ENCODE measurements at regions not wholly inside any gene's neighbourhood (a gene's known extent, or its start where the extent isn't known, plus 50 kb on each side); places are given as distances from the start of the nearest gene placed in this dataset.

DNA sequence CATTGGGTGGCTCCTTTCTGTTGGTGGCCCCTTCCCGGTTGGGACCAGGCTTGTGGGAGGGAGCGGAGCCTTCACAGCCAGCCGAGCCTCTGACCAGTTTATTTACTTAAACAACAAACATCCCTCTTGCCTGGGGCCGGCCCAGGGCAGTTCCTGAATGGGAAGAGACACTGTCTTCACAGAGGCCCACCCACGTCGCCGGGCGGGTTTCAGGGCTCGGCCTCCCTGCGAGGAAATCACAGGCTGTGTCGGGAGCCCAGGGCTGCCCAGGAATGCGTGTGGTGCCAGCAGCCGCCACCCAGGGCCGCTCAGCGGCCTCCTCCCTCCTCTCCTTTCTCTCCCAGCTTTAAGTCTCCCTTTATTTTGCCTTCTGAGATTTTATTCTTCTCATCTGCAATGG lies 132.5 kb downstream of the HSD17B3 start:
- H3K79me2 ChIP-seq (ENCODE audit: control insufficient read depth, insufficient read depth, low read length) = no peaks in the 10 kb centered on the region
- H3K4me1 ChIP-seq (ENCODE audit: control insufficient read depth, extremely low read depth, insufficient read depth, low read length) = no peaks in the 10 kb centered on the region
- H3K9me1 ChIP-seq (ENCODE audit: control insufficient read depth, extremely low read depth, insufficient read depth, low read length) = no peaks in the 10 kb centered on the region
- H3K4me2 ChIP-seq (ENCODE audit: control insufficient read depth, extremely low read depth, insufficient read depth, low read depth, low read length) = no peak overlapping the region
- DNase-seq (ENCODE audit: low read depth, low spot score) (no peak), FAIRE-seq (no peak)
- H3K27ac ChIP-seq (ENCODE audit: control insufficient read depth, insufficient read depth, low read length) = no peak overlapping the region
- TF ChIP-seq EZH2 (IDR thresholded peaks at IDR 0.05; ENCODE audit: low read length) = no peak
- TF ChIP-seq, protein P1, sequence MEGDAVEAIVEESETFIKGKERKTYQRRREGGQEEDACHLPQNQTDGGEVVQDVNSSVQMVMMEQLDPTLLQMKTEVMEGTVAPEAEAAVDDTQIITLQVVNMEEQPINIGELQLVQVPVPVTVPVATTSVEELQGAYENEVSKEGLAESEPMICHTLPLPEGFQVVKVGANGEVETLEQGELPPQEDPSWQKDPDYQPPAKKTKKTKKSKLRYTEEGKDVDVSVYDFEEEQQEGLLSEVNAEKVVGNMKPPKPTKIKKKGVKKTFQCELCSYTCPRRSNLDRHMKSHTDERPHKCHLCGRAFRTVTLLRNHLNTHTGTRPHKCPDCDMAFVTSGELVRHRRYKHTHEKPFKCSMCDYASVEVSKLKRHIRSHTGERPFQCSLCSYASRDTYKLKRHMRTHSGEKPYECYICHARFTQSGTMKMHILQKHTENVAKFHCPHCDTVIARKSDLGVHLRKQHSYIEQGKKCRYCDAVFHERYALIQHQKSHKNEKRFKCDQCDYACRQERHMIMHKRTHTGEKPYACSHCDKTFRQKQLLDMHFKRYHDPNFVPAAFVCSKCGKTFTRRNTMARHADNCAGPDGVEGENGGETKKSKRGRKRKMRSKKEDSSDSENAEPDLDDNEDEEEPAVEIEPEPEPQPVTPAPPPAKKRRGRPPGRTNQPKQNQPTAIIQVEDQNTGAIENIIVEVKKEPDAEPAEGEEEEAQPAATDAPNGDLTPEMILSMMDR (optimal IDR thresholded peaks at IDR 0.05 in 1 of 3, IDR thresholded peaks at IDR 0.05 in 1 of 3, conservative IDR thresholded peaks at IDR 0.05 in 1 of 3; ENCODE audit: extremely low read depth in 1 of 3, insufficient read depth in 2 of 3, low read length in 3 of 3) = no peak
- H3K9me3 ChIP-seq (ENCODE audit: control insufficient read depth, low read depth, low read length) = no peaks in the 10 kb centered on the region
- no peak overlapping the region for H3K4me3 ChIP-seq (ENCODE audit: control insufficient read depth in 2 of 3, extremely low read depth in 1 of 3, insufficient read depth in 2 of 3, low read depth in 1 of 3, low read length in 3 of 3)
- no peak overlapping the region for H3K9ac ChIP-seq (ENCODE audit: control insufficient read depth, extremely low read depth, insufficient read depth, low read length)
- H3K27me3 ChIP-seq (ENCODE audit: control insufficient read depth, extremely low read depth, insufficient read depth, low read length) = peaks cover 11% of the 10 kb centered on the region
- dilution Hi-C loops (cut with MboI; ENCODE audit: extremely low pct_ligation_motif_present, low sequenced_read_pairs) = no loop called here
- H3K36me3 ChIP-seq (ENCODE audit: control insufficient read depth in 2 of 2, extremely low read depth in 1 of 2, insufficient read depth in 2 of 2, low read length in 2 of 2) = no peaks in the 10 kb centered on the region
- no peaks in the 10 kb centered on the region for H4K20me1 ChIP-seq (ENCODE audit: control insufficient read depth, extremely low read depth, insufficient read depth, low read length)
- no peak overlapping the region for H2AFZ ChIP-seq (ENCODE audit: control insufficient read depth, low read length)

DNA sequence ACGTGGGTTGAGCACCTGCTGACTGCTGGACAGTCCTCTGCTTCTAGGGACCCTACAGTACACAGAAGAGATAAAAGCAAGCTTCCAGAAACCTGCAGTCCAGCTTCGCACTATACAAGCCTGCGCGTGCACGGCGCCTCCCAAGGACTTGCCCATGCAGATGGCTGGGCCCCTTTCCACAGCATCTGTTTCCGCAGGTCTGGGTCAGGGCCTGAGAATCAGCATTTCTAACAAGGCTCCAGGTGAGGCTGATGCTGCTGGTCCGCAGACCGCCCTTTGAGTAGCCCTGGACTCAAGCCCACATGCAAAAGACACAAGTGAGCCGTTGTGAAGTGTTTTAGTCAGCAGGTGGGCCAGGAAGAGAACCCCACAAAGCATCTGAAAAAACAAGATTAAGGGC lies 133.1 kb downstream of the HSD17B3 start:
- H3K79me2 ChIP-seq (ENCODE audit: control insufficient read depth, insufficient read depth, low read length) = no peaks in the 10 kb centered on the region
- H3K27me3 ChIP-seq (ENCODE audit: control insufficient read depth, extremely low read depth, insufficient read depth, low read length) = peaks cover 16% of the 10 kb centered on the region
- H2AFZ ChIP-seq (ENCODE audit: control insufficient read depth, low read length) = no peak overlapping the region
- FAIRE-seq (no peak), DNase-seq (ENCODE audit: low read depth, low spot score) (no peak)
- no peaks in the 10 kb centered on the region for H3K9me3 ChIP-seq (ENCODE audit: control insufficient read depth, low read depth, low read length)
- H3K9ac ChIP-seq (ENCODE audit: control insufficient read depth, extremely low read depth, insufficient read depth, low read length) = no peak overlapping the region
- no peak overlapping the region for H3K27ac ChIP-seq (ENCODE audit: control insufficient read depth, insufficient read depth, low read length)
- no peak overlapping the region for H3K4me2 ChIP-seq (ENCODE audit: control insufficient read depth, extremely low read depth, insufficient read depth, low read depth, low read length)
- H4K20me1 ChIP-seq (ENCODE audit: control insufficient read depth, extremely low read depth, insufficient read depth, low read length) = no peaks in the 10 kb centered on the region
- TF ChIP-seq EZH2 (IDR thresholded peaks at IDR 0.05; ENCODE audit: low read length) = no peak
- TF ChIP-seq, protein P1 (optimal IDR thresholded peaks at IDR 0.05 in 1 of 3, IDR thresholded peaks at IDR 0.05 in 1 of 3, conservative IDR thresholded peaks at IDR 0.05 in 1 of 3; ENCODE audit: extremely low read depth in 1 of 3, insufficient read depth in 2 of 3, low read length in 3 of 3) = no peak
- H3K4me1 ChIP-seq (ENCODE audit: control insufficient read depth, extremely low read depth, insufficient read depth, low read length) = no peaks in the 10 kb centered on the region
- H3K9me1 ChIP-seq (ENCODE audit: control insufficient read depth, extremely low read depth, insufficient read depth, low read length) = no peaks in the 10 kb centered on the region
- no peaks in the 10 kb centered on the region for H3K36me3 ChIP-seq (ENCODE audit: control insufficient read depth in 2 of 2, extremely low read depth in 1 of 2, insufficient read depth in 2 of 2, low read length in 2 of 2)
- no peak overlapping the region for H3K4me3 ChIP-seq (ENCODE audit: control insufficient read depth in 2 of 3, extremely low read depth in 1 of 3, insufficient read depth in 2 of 3, low read depth in 1 of 3, low read length in 3 of 3)
- dilution Hi-C loops (cut with MboI; ENCODE audit: extremely low pct_ligation_motif_present, low sequenced_read_pairs) = no loop called here

Measured in keratinocyte (primary cell).